Thyroid gland (tissue), 4 donors: ENCODE measurements at regions not wholly inside any gene's neighbourhood (a gene's known extent, or its start where the extent isn't known, plus 50 kb on each side); places are given as distances from the start of the nearest gene placed in this dataset.

Experiments
- CTCF ChIP-seq, 6 experiments: fragments of 200-600 bp in 3 of 6; fragments of 450-650 bp in 3 of 6; sonication (generic) in 3 of 6; IDR thresholded peaks; one replicate each; pipeline ENCODE4 v1.5.1; 2016 to 2019; ENCODE audit warnings: antibody characterized with exemption in 6 of 6, mild to moderate bottlenecking in 2 of 6, inconsistent platforms in 1 of 6, moderate library complexity in 1 of 6
- POLR2A ChIP-seq, 2 donors: fragments of 450-650 bp; IDR thresholded peaks; one replicate each; pipeline ENCODE4 v1.6.1; 2017; ENCODE audit warnings: antibody characterized with exemption in 2 of 2, mild to moderate bottlenecking in 2 of 2, moderate library complexity in 1 of 2

GRCh38 chr20:11808841-11809240 is 108.9 kb upstream of the BTBD3 start:
- TF ChIP-seq CTCF (IDR thresholded peaks at IDR 0.05) (no peak), POLR2A (IDR thresholded peaks at IDR 0.05) (no peak)
